ENCODE measurements at regions not wholly inside any gene's neighbourhood (a gene's known extent, or its start where the extent isn't known, plus 50 kb on each side); places are given as distances from the start of the nearest gene placed in this dataset.

DNA sequence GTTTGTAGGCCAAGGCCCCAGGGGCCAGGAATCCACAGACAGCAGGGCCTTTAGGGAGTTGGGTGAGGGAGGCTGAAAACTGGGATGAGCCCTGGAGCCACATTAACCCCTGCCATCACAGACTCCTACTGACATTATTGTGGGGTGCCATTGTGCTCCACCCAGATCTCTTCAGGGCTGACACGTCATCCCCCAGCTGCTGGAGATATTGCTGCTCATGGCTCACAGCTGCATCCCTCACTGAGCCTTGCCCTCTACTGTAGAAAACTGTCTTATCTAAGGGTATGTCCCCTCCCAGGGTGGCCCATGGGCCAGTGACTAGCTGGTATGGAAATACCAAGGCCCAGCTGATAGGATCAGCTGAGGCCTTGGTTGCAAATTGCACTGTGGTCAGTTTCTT is 87.3 kb upstream of the PRR23C start:
- TF ChIP-seq, protein P1, sequence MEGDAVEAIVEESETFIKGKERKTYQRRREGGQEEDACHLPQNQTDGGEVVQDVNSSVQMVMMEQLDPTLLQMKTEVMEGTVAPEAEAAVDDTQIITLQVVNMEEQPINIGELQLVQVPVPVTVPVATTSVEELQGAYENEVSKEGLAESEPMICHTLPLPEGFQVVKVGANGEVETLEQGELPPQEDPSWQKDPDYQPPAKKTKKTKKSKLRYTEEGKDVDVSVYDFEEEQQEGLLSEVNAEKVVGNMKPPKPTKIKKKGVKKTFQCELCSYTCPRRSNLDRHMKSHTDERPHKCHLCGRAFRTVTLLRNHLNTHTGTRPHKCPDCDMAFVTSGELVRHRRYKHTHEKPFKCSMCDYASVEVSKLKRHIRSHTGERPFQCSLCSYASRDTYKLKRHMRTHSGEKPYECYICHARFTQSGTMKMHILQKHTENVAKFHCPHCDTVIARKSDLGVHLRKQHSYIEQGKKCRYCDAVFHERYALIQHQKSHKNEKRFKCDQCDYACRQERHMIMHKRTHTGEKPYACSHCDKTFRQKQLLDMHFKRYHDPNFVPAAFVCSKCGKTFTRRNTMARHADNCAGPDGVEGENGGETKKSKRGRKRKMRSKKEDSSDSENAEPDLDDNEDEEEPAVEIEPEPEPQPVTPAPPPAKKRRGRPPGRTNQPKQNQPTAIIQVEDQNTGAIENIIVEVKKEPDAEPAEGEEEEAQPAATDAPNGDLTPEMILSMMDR (conservative IDR thresholded peaks at IDR 0.05 in 1 of 2, IDR thresholded peaks at IDR 0.05 in 1 of 2; ENCODE audit: low read depth in 1 of 2, low read length in 2 of 2), result no peak
- TF ChIP-seq EZH2 (IDR thresholded peaks at IDR 0.05; ENCODE audit: low read length, missing control alignments), result no peak

Data from fibroblast of lung (primary cell).